Keratinocyte (primary cell): ENCODE measurements at regions not wholly inside any gene's neighbourhood (a gene's known extent, or its start where the extent isn't known, plus 50 kb on each side); places are given as distances from the start of the nearest gene placed in this dataset.

Experiments
- DNase-seq: peaks from one replicate; pipeline ENCODE4 v3.0.0-alpha.2; 2011; ENCODE audit warnings: low read depth, missing footprints, low spot score
- FAIRE-seq: peaks from 2 replicates; lab custom pipeline; 2011; peaks lifted over from hg19 to GRCh38; lab: Jason Lieb, UNC
- H2AFZ ChIP-seq: 2 replicates; pipeline ENCODE4 v1.6.0; 2012; ENCODE audit warnings: low read length, control low read depth, inconsistent platforms; ENCODE audit not compliant: control insufficient read depth
- H3K27ac ChIP-seq: 2 replicates; pipeline ENCODE4 v1.5.1; 2011; ENCODE audit warnings: low read length; ENCODE audit not compliant: control insufficient read depth, insufficient read depth
- H3K27me3 ChIP-seq: 3 replicates; pipeline ENCODE4 v1.6.0; 2011; ENCODE audit warnings: low read length; ENCODE audit not compliant: control insufficient read depth, insufficient read depth; ENCODE audit errors: extremely low read depth
- H3K36me3 ChIP-seq, 2 experiments: 2 replicates in 1 of 2; 3 replicates in 1 of 2; pipeline ENCODE4 v1.5.1; 2011; ENCODE audit warnings: low read length in 2 of 2, mild to moderate bottlenecking in 1 of 2; ENCODE audit not compliant: control insufficient read depth in 2 of 2, insufficient read depth in 2 of 2; ENCODE audit errors: extremely low read depth in 1 of 2
- H3K4me1 ChIP-seq: 3 replicates; pipeline ENCODE4 v1.5.1; 2011; ENCODE audit warnings: low read length; ENCODE audit not compliant: control insufficient read depth, insufficient read depth; ENCODE audit errors: extremely low read depth
- H3K4me2 ChIP-seq: 3 replicates; pipeline ENCODE4 v1.6.0; 2011; ENCODE audit warnings: low read depth, low read length; ENCODE audit not compliant: control insufficient read depth, insufficient read depth; ENCODE audit errors: extremely low read depth
- H3K4me3 ChIP-seq, 3 experiments: fragments of 200-600 bp in 1 of 3; sonication (generic) in 1 of 3; 2 replicates in 2 of 3; 3 replicates in 1 of 3; pipeline ENCODE4 v1.5.1; 2011 to 2016; ENCODE audit warnings: low read length in 3 of 3, mild to moderate bottlenecking in 3 of 3, control low read depth in 2 of 3, inconsistent platforms in 1 of 3, low read depth in 1 of 3, mixed read lengths in 1 of 3, mixed run types in 1 of 3, moderate library complexity in 1 of 3; ENCODE audit not compliant: control insufficient read depth in 2 of 3, insufficient read depth in 2 of 3; ENCODE audit errors: extremely low read depth in 1 of 3
- H3K79me2 ChIP-seq: 2 replicates; pipeline ENCODE4 v1.6.0; 2012; ENCODE audit warnings: low read length; ENCODE audit not compliant: control insufficient read depth, insufficient read depth
- H3K9ac ChIP-seq: 3 replicates; pipeline ENCODE4 v1.6.0; 2011; ENCODE audit warnings: low read length; ENCODE audit not compliant: control insufficient read depth, insufficient read depth; ENCODE audit errors: extremely low read depth
- H3K9me1 ChIP-seq: 3 replicates; pipeline ENCODE4 v1.6.0; 2011; ENCODE audit warnings: low read length; ENCODE audit not compliant: control insufficient read depth, insufficient read depth; ENCODE audit errors: extremely low read depth
- H3K9me3 ChIP-seq: 2 replicates; pipeline ENCODE4 v1.5.1; 2012; ENCODE audit warnings: low read depth, low read length; ENCODE audit not compliant: control insufficient read depth
- H4K20me1 ChIP-seq: 3 replicates; pipeline ENCODE4 v1.6.0; 2011; ENCODE audit warnings: low read length; ENCODE audit not compliant: control insufficient read depth, insufficient read depth; ENCODE audit errors: extremely low read depth
- EZH2 ChIP-seq: IDR thresholded peaks from one replicate; pipeline ENCODE4 v1.6.1; 2012; ENCODE audit warnings: inconsistent platforms, mild to moderate bottlenecking, low read length, moderate library complexity
- dilution Hi-C: fragments of 300-500 bp; cut with MboI; formaldehyde crosslinking; loops from one replicate; pipeline ENCODE4 v1.7.0; 2020; ENCODE audit warnings: low sequenced_read_pairs; ENCODE audit not compliant: extremely low pct_ligation_motif_present
- TF ChIP-seq, protein P1 (sequence below), 3 experiments: IDR thresholded peaks in 1 of 3; conservative IDR thresholded peaks in 1 of 3; optimal IDR thresholded peaks in 1 of 3; 2 replicates in 2 of 3; 3 replicates in 1 of 3; pipeline versions ENCODE3 to v1.5.1; 2011; ENCODE audit warnings: low read length in 3 of 3, mild to moderate bottlenecking in 3 of 3, moderate library complexity in 2 of 3, control low read depth in 1 of 3, inconsistent platforms in 1 of 3; ENCODE audit not compliant: insufficient read depth in 2 of 3; ENCODE audit errors: extremely low read depth in 1 of 3

DNA sequence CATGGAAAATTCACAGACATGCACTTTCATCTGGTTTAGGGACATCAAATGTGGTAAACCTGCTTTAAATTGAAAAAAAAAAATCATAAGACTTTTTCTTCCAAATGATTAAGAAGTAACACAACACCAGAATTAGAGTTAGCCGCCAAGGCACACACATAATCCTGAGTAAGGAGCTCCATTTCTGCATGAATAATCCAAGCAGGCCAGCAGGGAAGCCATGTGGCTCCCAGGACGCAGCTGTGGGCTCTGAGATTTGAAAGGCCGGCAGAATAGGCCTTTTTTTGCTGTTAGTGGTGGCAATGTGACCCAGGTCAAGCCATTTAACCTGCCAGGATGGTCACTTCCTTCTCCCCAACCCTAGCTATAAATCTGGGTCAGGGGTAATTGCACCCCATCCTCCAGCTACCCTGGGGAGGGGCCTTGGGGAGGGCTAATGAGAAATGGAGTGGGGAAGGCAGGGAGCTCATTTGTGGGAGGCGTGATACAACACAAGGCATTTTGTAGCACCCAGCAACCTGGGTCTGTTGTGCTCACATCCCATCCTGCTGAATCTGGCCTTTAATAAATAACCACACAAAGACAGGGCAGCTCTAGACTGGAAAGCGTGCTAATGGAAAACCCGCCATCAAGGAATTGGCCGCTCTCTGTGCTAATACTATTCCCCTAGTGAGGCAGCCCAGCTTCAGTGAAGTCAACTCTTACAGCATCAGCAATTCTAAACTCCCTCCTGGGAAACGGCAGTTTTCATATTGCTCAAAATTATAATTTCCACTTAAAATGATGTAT, 178.5 kb downstream of the RHOU start:
- no peak overlapping the region for H3K27ac ChIP-seq
- dilution Hi-C loops = no loop called here
- H3K36me3 ChIP-seq = no peaks in the 10 kb centered on the region
- H3K4me2 ChIP-seq = no peak overlapping the region
- TF ChIP-seq, protein P1, sequence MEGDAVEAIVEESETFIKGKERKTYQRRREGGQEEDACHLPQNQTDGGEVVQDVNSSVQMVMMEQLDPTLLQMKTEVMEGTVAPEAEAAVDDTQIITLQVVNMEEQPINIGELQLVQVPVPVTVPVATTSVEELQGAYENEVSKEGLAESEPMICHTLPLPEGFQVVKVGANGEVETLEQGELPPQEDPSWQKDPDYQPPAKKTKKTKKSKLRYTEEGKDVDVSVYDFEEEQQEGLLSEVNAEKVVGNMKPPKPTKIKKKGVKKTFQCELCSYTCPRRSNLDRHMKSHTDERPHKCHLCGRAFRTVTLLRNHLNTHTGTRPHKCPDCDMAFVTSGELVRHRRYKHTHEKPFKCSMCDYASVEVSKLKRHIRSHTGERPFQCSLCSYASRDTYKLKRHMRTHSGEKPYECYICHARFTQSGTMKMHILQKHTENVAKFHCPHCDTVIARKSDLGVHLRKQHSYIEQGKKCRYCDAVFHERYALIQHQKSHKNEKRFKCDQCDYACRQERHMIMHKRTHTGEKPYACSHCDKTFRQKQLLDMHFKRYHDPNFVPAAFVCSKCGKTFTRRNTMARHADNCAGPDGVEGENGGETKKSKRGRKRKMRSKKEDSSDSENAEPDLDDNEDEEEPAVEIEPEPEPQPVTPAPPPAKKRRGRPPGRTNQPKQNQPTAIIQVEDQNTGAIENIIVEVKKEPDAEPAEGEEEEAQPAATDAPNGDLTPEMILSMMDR (optimal IDR thresholded peaks at IDR 0.05 in 1 of 3, IDR thresholded peaks at IDR 0.05 in 1 of 3, conservative IDR thresholded peaks at IDR 0.05 in 1 of 3; ENCODE audit: extremely low read depth in 1 of 3, insufficient read depth in 2 of 3, low read length in 3 of 3) = no peak
- no peak for TF ChIP-seq EZH2
- H3K9ac ChIP-seq = no peak overlapping the region
- DNase-seq (no peak), FAIRE-seq (no peak)
- H3K4me3 ChIP-seq = no peak overlapping the region
- H2AFZ ChIP-seq = no peak overlapping the region
- no peaks in the 10 kb centered on the region for H4K20me1 ChIP-seq
- H3K4me1 ChIP-seq = no peaks in the 10 kb centered on the region
- H3K9me1 ChIP-seq = no peaks in the 10 kb centered on the region
- no peaks in the 10 kb centered on the region for H3K9me3 ChIP-seq
- H3K27me3 ChIP-seq = peaks cover 6% of the 10 kb centered on the region
- H3K79me2 ChIP-seq = no peaks in the 10 kb centered on the region

DNA sequence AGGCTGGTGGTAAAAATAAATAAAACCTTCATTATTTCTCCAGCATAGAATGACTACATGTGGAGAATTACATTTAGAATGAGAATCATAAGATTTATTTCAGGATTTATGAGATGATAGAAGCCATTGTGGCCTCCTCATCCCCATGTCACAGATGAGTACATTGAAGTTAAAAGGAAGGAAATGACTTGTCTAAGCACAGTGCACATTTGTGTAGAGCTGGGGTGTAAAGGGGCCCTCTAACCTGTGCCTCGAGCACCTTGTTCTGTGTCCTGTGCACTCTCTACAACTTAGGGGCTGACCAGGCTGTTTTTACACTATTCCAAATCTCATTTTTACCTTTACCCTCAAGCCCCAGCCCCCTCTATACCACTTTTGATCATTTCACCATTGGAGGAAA, 179.4 kb downstream of the RHOU start:
- H3K9ac ChIP-seq = no peak overlapping the region
- dilution Hi-C loops = no loop called here
- H3K4me2 ChIP-seq = no peak overlapping the region
- no peaks in the 10 kb centered on the region for H4K20me1 ChIP-seq
- no peak for DNase-seq
- H2AFZ ChIP-seq = no peak overlapping the region
- FAIRE-seq = no peak
- no peaks in the 10 kb centered on the region for H3K4me1 ChIP-seq
- no peak for TF ChIP-seq EZH2
- TF ChIP-seq, protein P1 (optimal IDR thresholded peaks at IDR 0.05 in 1 of 3, IDR thresholded peaks at IDR 0.05 in 1 of 3, conservative IDR thresholded peaks at IDR 0.05 in 1 of 3; ENCODE audit: extremely low read depth in 1 of 3, insufficient read depth in 2 of 3, low read length in 3 of 3) = no peak
- no peaks in the 10 kb centered on the region for H3K79me2 ChIP-seq
- no peaks in the 10 kb centered on the region for H3K9me3 ChIP-seq
- peaks cover 3% of the 10 kb centered on the region for H3K27me3 ChIP-seq
- no peaks in the 10 kb centered on the region for H3K9me1 ChIP-seq
- H3K4me3 ChIP-seq = no peak overlapping the region
- H3K27ac ChIP-seq = no peak overlapping the region
- H3K36me3 ChIP-seq = no peaks in the 10 kb centered on the region
